NCI-H510A (cell line): ENCODE measurements at regions not wholly inside any gene's neighbourhood (a gene's known extent, or its start where the extent isn't known, plus 50 kb on each side); places are given as distances from the start of the nearest gene placed in this dataset.

Source experiments
- DNase-seq: peaks from one replicate; lab custom pipeline; 2025; lab: John Stamatoyannopoulos, UW

- no peak for DNase-seq
These were observed 130.6 kb downstream of the SMAD6 start for GRCh38 chr15:66832664-66833063.

GRCh38 chr15:66833371-66833770 lies 131.3 kb downstream of the SMAD6 start:
- no peak for DNase-seq

GRCh38 chr15:66833803-66834202 lies 131.8 kb downstream of the SMAD6 start:
- no peak for DNase-seq

GRCh38 chr15:66834881-66835878 lies 133.1 kb downstream of the SMAD6 start:
- DNase-seq: no peak

- DNase-seq: no peak
These were observed 134.4 kb downstream of the SMAD6 start for GRCh38 chr15:66836231-66837030.

GRCh38 chr15:66838202-66838601 lies 136.2 kb downstream of the SMAD6 start:
- no peak for DNase-seq

GRCh38 chr15:66838671-66839239 lies 136.7 kb downstream of the SMAD6 start:
- no peak for DNase-seq

GRCh38 chr15:66839506-66840112 lies 137.6 kb downstream of the SMAD6 start:
- DNase-seq: no peak

GRCh38 chr15:66840615-66841390 lies 138.8 kb downstream of the SMAD6 start:
- DNase-seq: no peak

GRCh38 chr15:66841953-66842681 lies 140.1 kb downstream of the SMAD6 start:
- no peak for DNase-seq

- DNase-seq: no peak
These were observed 140.8 kb downstream of the SMAD6 start for GRCh38 chr15:66842710-66843441.

- no peak for DNase-seq
These were observed 141.5 kb downstream of the SMAD6 start for GRCh38 chr15:66843581-66843980.

- DNase-seq: no peak
These were observed 142.2 kb downstream of the SMAD6 start for GRCh38 chr15:66844041-66844746.

GRCh38 chr15:66844747-66845145 lies 142.7 kb downstream of the SMAD6 start:
- no peak for DNase-seq

- no peak for DNase-seq
These were observed 143.3 kb downstream of the SMAD6 start for GRCh38 chr15:66845266-66845785.

GRCh38 chr15:66846031-66846430 lies 144.0 kb downstream of the SMAD6 start:
- DNase-seq: no peak

GRCh38 chr15:66846811-66847210 lies 144.8 kb downstream of the SMAD6 start:
- no peak for DNase-seq

- DNase-seq: no peak
These were observed 145.5 kb downstream of the SMAD6 start for GRCh38 chr15:66847565-66847991.

- no peak for DNase-seq
These were observed 146.1 kb downstream of the SMAD6 start for GRCh38 chr15:66848116-66848515.
